PC-3 (cell line): ENCODE measurements at regions not wholly inside any gene's neighbourhood (a gene's known extent, or its start where the extent isn't known, plus 50 kb on each side); places are given as distances from the start of the nearest gene placed in this dataset.

Experiments
- EZH2 ChIP-seq: fragments of 300-600 bp; sonication (generic); IDR thresholded peaks from one replicate; pipeline ENCODE4 v1.6.1; 2017; ENCODE audit warnings: antibody characterized with exemption, mild to moderate bottlenecking, low read length; ENCODE audit not compliant: unreplicated experiment
- EZH2phosphoT487 ChIP-seq: fragments of 300-600 bp; sonication (generic); IDR thresholded peaks from 2 replicates; pipeline ENCODE4 v1.6.1; 2018; ENCODE audit warnings: mild to moderate bottlenecking, antibody characterized with exemption, low read length, borderline replicate concordance
- TF ChIP-seq, protein P1 (sequence below): fragments of 300-600 bp; sonication (generic); conservative IDR thresholded peaks from 2 replicates; pipeline ENCODE4 v1.5.1; 2017; ENCODE audit warnings: antibody characterized with exemption, low read depth, mild to moderate bottlenecking, low read length

DNA sequence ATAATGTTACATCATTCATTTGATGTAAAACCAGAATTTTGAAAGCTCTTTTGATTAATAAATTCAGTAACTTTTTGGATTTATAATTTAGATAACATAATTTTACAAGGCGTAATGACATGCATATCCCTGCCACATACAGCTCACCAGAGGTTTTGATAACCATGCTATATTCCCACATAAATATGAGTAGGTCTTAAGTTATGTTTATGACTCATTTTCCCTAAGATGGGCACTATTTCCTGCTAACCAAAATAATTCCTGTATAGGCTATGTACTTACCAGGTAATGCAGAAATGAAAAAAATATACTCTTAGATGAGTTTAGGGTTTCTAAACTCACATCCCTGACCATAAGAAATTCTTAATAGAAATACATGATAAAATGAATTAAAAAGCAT is 93.9 kb upstream of the EDIL3 start:
- TF ChIP-seq, protein P1, sequence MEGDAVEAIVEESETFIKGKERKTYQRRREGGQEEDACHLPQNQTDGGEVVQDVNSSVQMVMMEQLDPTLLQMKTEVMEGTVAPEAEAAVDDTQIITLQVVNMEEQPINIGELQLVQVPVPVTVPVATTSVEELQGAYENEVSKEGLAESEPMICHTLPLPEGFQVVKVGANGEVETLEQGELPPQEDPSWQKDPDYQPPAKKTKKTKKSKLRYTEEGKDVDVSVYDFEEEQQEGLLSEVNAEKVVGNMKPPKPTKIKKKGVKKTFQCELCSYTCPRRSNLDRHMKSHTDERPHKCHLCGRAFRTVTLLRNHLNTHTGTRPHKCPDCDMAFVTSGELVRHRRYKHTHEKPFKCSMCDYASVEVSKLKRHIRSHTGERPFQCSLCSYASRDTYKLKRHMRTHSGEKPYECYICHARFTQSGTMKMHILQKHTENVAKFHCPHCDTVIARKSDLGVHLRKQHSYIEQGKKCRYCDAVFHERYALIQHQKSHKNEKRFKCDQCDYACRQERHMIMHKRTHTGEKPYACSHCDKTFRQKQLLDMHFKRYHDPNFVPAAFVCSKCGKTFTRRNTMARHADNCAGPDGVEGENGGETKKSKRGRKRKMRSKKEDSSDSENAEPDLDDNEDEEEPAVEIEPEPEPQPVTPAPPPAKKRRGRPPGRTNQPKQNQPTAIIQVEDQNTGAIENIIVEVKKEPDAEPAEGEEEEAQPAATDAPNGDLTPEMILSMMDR: no peak
- no peak for TF ChIP-seq EZH2phosphoT487
- TF ChIP-seq EZH2: no peak
